Subcutaneous abdominal adipose tissue (tissue), 5 donors: ENCODE measurements at regions not wholly inside any gene's neighbourhood (a gene's known extent, or its start where the extent isn't known, plus 50 kb on each side); places are given as distances from the start of the nearest gene placed in this dataset.
"Not testable (repeated sequence)": the region's sequence is repeated elsewhere in the genome, so short reads cannot be mapped to it uniquely, and the experiment has no call there.

Source experiments
- H3K27ac ChIP-seq: one replicate; pipeline ENCODE4 v1.7.0; 2013; ENCODE audit warnings: low read depth, mild to moderate bottlenecking, inconsistent platforms, low read length, moderate library complexity
- H3K27me3 ChIP-seq, 5 donors: one replicate each; pipeline ENCODE4 v1.7.0; 2013; ENCODE audit warnings: low read length in 5 of 5, inconsistent platforms in 1 of 5; ENCODE audit not compliant: control insufficient read depth in 5 of 5, insufficient read depth in 4 of 5
- H3K36me3 ChIP-seq, 5 donors: one replicate each; pipeline ENCODE4 v1.7.0; 2013; ENCODE audit warnings: low read length in 5 of 5; ENCODE audit not compliant: control insufficient read depth in 5 of 5, insufficient read depth in 5 of 5
- H3K4me1 ChIP-seq, 5 donors: one replicate each; pipeline ENCODE4 v1.7.0; 2013; ENCODE audit warnings: low read length in 5 of 5, mild to moderate bottlenecking in 3 of 5, moderate library complexity in 1 of 5; ENCODE audit not compliant: control insufficient read depth in 5 of 5, insufficient read depth in 5 of 5
- H3K4me3 ChIP-seq, 5 donors: one replicate each; pipeline ENCODE4 v1.7.0; 2013; ENCODE audit warnings: low read length in 5 of 5, low read depth in 1 of 5
- H3K9ac ChIP-seq, 5 donors: one replicate each; pipeline ENCODE4 v1.7.0; 2013; ENCODE audit warnings: low read length in 5 of 5, mild to moderate bottlenecking in 4 of 5, moderate library complexity in 3 of 5
- H3K9me3 ChIP-seq, 5 donors: one replicate each; pipeline ENCODE4 v1.7.0; 2013; ENCODE audit warnings: low read length in 5 of 5; ENCODE audit not compliant: control insufficient read depth in 5 of 5
- donor health status: healthy.
- donor health status: healthy.
- donor health status: healthy.
- donor health status: healthy.
- donor health status: healthy.

GRCh38 chr21:21963911-21964310 is 965.7 kb downstream of the NCAM2 start:
- H3K9me3 ChIP-seq, result peaks cover 2 to 14% (median 6%) of the 10 kb centered on the region in 5 donors
- no peak overlapping the region for H3K4me3 ChIP-seq
- H3K27me3 ChIP-seq, result no peaks in the 10 kb centered on the region
- no peak overlapping the region for H3K9ac ChIP-seq
- H3K36me3 ChIP-seq, result no peaks in the 10 kb centered on the region
- H3K27ac ChIP-seq, result no peak overlapping the region
- no peaks in the 10 kb centered on the region for H3K4me1 ChIP-seq

GRCh38 chr21:21968810-21969209 is 970.6 kb downstream of the NCAM2 start:
- H3K27ac ChIP-seq, result no peak overlapping the region
- H3K36me3 ChIP-seq, result no peaks in the 10 kb centered on the region
- no peak overlapping the region for H3K9ac ChIP-seq
- H3K9me3 ChIP-seq, result peaks cover 2 to 12% (median 5%) of the 10 kb centered on the region in 5 donors
- H3K4me3 ChIP-seq, result no peak overlapping the region
- H3K4me1 ChIP-seq, result no peaks in the 10 kb centered on the region
- H3K27me3 ChIP-seq, result no peaks in the 10 kb centered on the region

DNA sequence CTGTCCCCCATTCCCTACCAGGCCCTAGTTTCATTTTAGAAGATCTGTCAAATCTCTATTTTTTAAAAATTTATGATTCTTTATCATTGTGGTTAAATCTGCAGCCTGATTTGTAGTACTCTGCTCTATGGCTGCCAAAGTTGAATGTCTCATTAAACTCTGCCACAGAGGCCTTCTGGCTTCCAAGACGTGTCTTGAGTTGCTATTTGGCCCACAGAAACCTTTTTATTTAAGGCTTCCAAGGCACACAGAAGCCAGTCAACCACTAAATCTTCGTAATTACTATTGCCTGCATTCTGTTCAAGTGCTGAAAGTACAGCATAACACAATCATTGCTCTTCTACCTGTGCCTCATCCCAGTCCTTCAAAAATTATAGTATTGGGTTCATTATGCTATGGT is 971.0 kb downstream of the NCAM2 start:
- Histone ChIP-seq H3K4me3 (no peak overlapping the region), H3K27me3 (no peaks in the 10 kb centered on the region), H3K4me1 (no peaks in the 10 kb centered on the region), H3K36me3 (no peaks in the 10 kb centered on the region), H3K9me3 (peaks cover under 1 to 8% (median 2%) of the 10 kb centered on the region in 5 donors), H3K27ac (no peak overlapping the region), H3K9ac (no peak overlapping the region)

DNA sequence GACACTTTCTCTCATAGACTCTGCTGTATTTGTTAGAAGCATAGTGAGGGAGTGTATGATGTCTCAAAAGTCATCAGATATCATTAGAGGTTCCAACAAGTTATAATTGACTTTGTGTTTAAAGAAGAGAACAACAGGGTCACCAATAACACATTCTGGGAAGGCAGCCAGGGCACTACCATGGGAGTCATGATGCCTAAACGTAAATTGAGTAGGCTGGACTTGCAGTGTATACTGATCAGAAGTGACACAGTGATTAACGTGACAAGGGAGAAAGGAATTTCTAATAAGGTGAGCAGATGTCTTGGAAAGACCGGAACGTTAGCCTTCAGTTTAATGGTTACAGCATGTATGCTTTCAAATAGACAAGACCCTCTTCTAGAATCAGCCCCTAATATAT is 973.2 kb downstream of the NCAM2 start:
- no peak overlapping the region for H3K4me3 ChIP-seq
- no peak overlapping the region for H3K9ac ChIP-seq

DNA sequence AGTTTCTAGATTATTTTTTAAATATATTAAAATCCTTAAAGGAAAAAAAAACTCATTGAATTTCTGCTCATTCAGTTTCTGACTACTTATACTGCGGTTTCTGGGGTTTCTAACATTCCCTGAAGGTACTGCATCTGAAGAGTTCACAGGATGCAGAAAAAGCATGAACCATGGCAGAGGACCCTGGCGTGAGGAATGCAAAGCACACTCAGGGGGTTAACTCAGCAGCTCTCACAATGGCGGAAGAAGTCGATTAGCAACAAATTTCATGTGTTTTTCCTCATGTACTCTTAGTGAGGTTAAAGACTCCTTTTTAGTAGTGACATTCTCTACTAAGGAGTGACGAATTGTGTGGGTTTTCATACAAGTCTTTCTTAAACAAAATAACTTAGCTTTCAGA is 975.6 kb downstream of the NCAM2 start:
- H3K9me3 ChIP-seq, result peaks cover 0 to 3% (median 0%) of the 10 kb centered on the region in 5 donors
- no peak overlapping the region for H3K9ac ChIP-seq
- H3K4me1 ChIP-seq, result no peaks in the 10 kb centered on the region
- no peak overlapping the region for H3K27ac ChIP-seq
- no peaks in the 10 kb centered on the region for H3K27me3 ChIP-seq
- H3K36me3 ChIP-seq, result no peaks in the 10 kb centered on the region
- H3K4me3 ChIP-seq, result no peak overlapping the region

More for the DNA sequence above, 973.2 kb downstream of the NCAM2 start:
- H3K27ac ChIP-seq, result no peak overlapping the region
- H3K4me1 ChIP-seq, result no peaks in the 10 kb centered on the region
- no peaks in the 10 kb centered on the region for H3K36me3 ChIP-seq
- H3K27me3 ChIP-seq, result no peaks in the 10 kb centered on the region
- H3K9me3 ChIP-seq, result no peaks in the 10 kb centered on the region

- H3K9me3 ChIP-seq, result peaks cover 0 to 5% (median 0%) of the 10 kb centered on the region in 5 donors
- H3K36me3 ChIP-seq, result no peaks in the 10 kb centered on the region
- no peak overlapping the region for H3K27ac ChIP-seq
- no peak overlapping the region for H3K9ac ChIP-seq
- no peaks in the 10 kb centered on the region for H3K27me3 ChIP-seq
- no peak overlapping the region for H3K4me3 ChIP-seq
- peaks cover 0 to 4% (median 0%) of the 10 kb centered on the region in 5 donors for H3K4me1 ChIP-seq
Measured at GRCh38 chr21:21996891-21997290, 998.7 kb downstream of the NCAM2 start.

- no peak overlapping the region for H3K4me3 ChIP-seq
- peaks cover 0 to 5% (median 0%) of the 10 kb centered on the region in 5 donors for H3K9me3 ChIP-seq
- no peak overlapping the region for H3K27ac ChIP-seq
- H3K9ac ChIP-seq, result no peak overlapping the region
- peaks cover 0 to 4% (median 0%) of the 10 kb centered on the region in 5 donors for H3K4me1 ChIP-seq
- H3K27me3 ChIP-seq, result no peaks in the 10 kb centered on the region
- H3K36me3 ChIP-seq, result no peaks in the 10 kb centered on the region
Measured at GRCh38 chr21:21997390-21998333, 999.5 kb downstream of the NCAM2 start.

GRCh38 chr21:22019766-22020165 is 1021.6 kb downstream of the NCAM2 start:
- no peak overlapping the region for H3K4me3 ChIP-seq
- no peak overlapping the region for H3K9ac ChIP-seq
- no peak overlapping the region for H3K27ac ChIP-seq
- H3K27me3 ChIP-seq, result no peaks in the 10 kb centered on the region
- H3K9me3 ChIP-seq, result peaks cover 0 to 5% (median 0%) of the 10 kb centered on the region in 5 donors
- no peaks in the 10 kb centered on the region for H3K36me3 ChIP-seq
- H3K4me1 ChIP-seq, result no peaks in the 10 kb centered on the region

DNA sequence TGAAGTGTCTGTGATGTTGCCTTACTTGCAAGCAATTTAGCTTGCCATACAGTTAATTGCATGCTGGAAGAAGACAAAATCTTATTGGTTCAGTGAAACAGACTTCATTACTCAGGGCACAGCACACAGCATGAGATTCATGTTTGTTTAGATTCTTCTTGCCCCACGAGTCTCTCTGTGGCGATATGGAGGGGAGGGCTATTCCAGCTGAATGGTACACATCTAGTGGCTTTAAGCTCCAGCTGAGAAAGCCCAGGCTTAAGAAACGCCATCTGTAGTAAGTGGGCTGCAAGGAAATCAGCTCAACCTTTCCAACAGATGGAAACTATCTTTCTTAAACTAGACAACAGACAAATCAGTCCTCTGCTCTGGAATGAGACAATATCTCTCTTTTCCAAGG is 1022.0 kb downstream of the NCAM2 start:
- no peaks in the 10 kb centered on the region for H3K36me3 ChIP-seq
- no peaks in the 10 kb centered on the region for H3K27me3 ChIP-seq
- no peak overlapping the region for H3K27ac ChIP-seq
- no peaks in the 10 kb centered on the region for H3K4me1 ChIP-seq
- H3K9ac ChIP-seq, result no peak overlapping the region
- H3K4me3 ChIP-seq, result no peak overlapping the region
- H3K9me3 ChIP-seq, result peaks cover 0 to 5% (median 0%) of the 10 kb centered on the region in 5 donors

- not testable (repeated sequence) for H3K9me3 ChIP-seq, H3K27ac ChIP-seq, H3K9ac ChIP-seq, H3K4me3 ChIP-seq, H3K36me3 ChIP-seq, H3K4me1 ChIP-seq, H3K27me3 ChIP-seq
Measured at GRCh38 chr21:22023896-22024295, 1025.7 kb downstream of the NCAM2 start.
